GM21576 (cell line): ENCODE measurements at regions not wholly inside any gene's neighbourhood (a gene's known extent, or its start where the extent isn't known, plus 50 kb on each side); places are given as distances from the start of the nearest gene placed in this dataset.

Experiments
- ATAC-seq: cut with Tn5 transposase; IDR thresholded peaks from one replicate; pipeline ENCODE4 v1.9.1; 2021; ENCODE audit warnings: mild to moderate bottlenecking, moderate library complexity; ENCODE audit not compliant: unreplicated experiment

GRCh38 chrX:96311366-96311765 lies 373.3 kb upstream of the DIAPH2 start:
- no peak for ATAC-seq

GRCh38 chrX:96314985-96315384 lies 369.7 kb upstream of the DIAPH2 start:
- ATAC-seq, result no peak

GRCh38 chrX:96361844-96362243 lies 322.8 kb upstream of the DIAPH2 start:
- ATAC-seq, result no peak

- ATAC-seq, result no peak
Measured at GRCh38 chrX:96372313-96373046, 312.2 kb upstream of the DIAPH2 start.

GRCh38 chrX:96373047-96373355 lies 311.6 kb upstream of the DIAPH2 start:
- ATAC-seq, result no peak

- ATAC-seq, result no peak
Measured at GRCh38 chrX:96376266-96376665, 308.4 kb upstream of the DIAPH2 start.

- no peak for ATAC-seq
Measured at GRCh38 chrX:96379951-96380350, 304.7 kb upstream of the DIAPH2 start.

- no peak for ATAC-seq
Measured at GRCh38 chrX:96382018-96382417, 302.6 kb upstream of the DIAPH2 start.

GRCh38 chrX:96383428-96383827 lies 301.2 kb upstream of the DIAPH2 start:
- ATAC-seq, result no peak

GRCh38 chrX:96386325-96386724 lies 298.3 kb upstream of the DIAPH2 start:
- no peak for ATAC-seq

- ATAC-seq, result no peak
Measured at GRCh38 chrX:96386981-96387380, 297.7 kb upstream of the DIAPH2 start.

- ATAC-seq, result no peak
Measured at GRCh38 chrX:96387801-96388200, 296.8 kb upstream of the DIAPH2 start.

GRCh38 chrX:96389281-96390047 lies 295.2 kb upstream of the DIAPH2 start:
- no peak for ATAC-seq

- ATAC-seq, result no peak
Measured at GRCh38 chrX:96394598-96394997, 290.0 kb upstream of the DIAPH2 start.

- no peak for ATAC-seq
Measured at GRCh38 chrX:96403446-96403845, 281.2 kb upstream of the DIAPH2 start.

GRCh38 chrX:96405842-96406241 lies 278.8 kb upstream of the DIAPH2 start:
- ATAC-seq, result no peak

- no peak for ATAC-seq
Measured at GRCh38 chrX:96407072-96407471, 277.6 kb upstream of the DIAPH2 start.

GRCh38 chrX:96407501-96407900 lies 277.1 kb upstream of the DIAPH2 start:
- ATAC-seq, result no peak

GRCh38 chrX:96407981-96408380 lies 276.7 kb upstream of the DIAPH2 start:
- no peak for ATAC-seq

GRCh38 chrX:96410927-96411326 lies 273.7 kb upstream of the DIAPH2 start:
- ATAC-seq, result no peak

- ATAC-seq, result no peak
Measured at GRCh38 chrX:96417695-96418094, 266.9 kb upstream of the DIAPH2 start.

- no peak for ATAC-seq
Measured at GRCh38 chrX:96424007-96424406, 260.6 kb upstream of the DIAPH2 start.

- no peak for ATAC-seq
Measured at GRCh38 chrX:96425200-96425599, 259.4 kb upstream of the DIAPH2 start.
